H9 (cell line): ENCODE measurements at regions not wholly inside any gene's neighbourhood (a gene's known extent, or its start where the extent isn't known, plus 50 kb on each side); places are given as distances from the start of the nearest gene placed in this dataset.

Source experiments
- DNase-seq: peaks from one replicate; pipeline ENCODE4 v3.0.0-alpha.2; 2017
- H2AFZ ChIP-seq: one replicate; pipeline ENCODE4 v1.6.1; 2013; ENCODE audit warnings: mild to moderate bottlenecking, low read length, control low read depth, moderate library complexity
- H2AK5ac ChIP-seq: 2 replicates; pipeline ENCODE4 v1.6.1; 2013; ENCODE audit warnings: low read length, control low read depth, mixed read lengths; ENCODE audit not compliant: insufficient read length
- H2BK120ac ChIP-seq: one replicate; pipeline ENCODE4 v1.6.1; 2013; ENCODE audit warnings: low read depth, mild to moderate bottlenecking, low read length, control low read depth, inconsistent platforms; ENCODE audit not compliant: poor library complexity, severe bottlenecking
- H2BK12ac ChIP-seq: 2 replicates; pipeline ENCODE4 v1.6.1; 2013; ENCODE audit warnings: low read length, control low read depth, mixed read lengths, low read depth; ENCODE audit not compliant: insufficient read length
- H2BK15ac ChIP-seq: 2 replicates; pipeline ENCODE4 v1.6.1; 2013; ENCODE audit warnings: low read depth, low read length, control low read depth
- H2BK20ac ChIP-seq: one replicate; pipeline ENCODE4 v1.6.1; 2013; ENCODE audit warnings: low read depth, mild to moderate bottlenecking, low read length, control low read depth, inconsistent platforms; ENCODE audit not compliant: poor library complexity, severe bottlenecking
- H2BK5ac ChIP-seq: 2 replicates; pipeline ENCODE4 v1.6.1; 2013; ENCODE audit warnings: low read length, control low read depth, mixed read lengths; ENCODE audit not compliant: insufficient read length
- H3K14ac ChIP-seq: 2 replicates; pipeline ENCODE4 v1.6.1; 2013; ENCODE audit warnings: low read length, control low read depth; ENCODE audit not compliant: insufficient read depth
- H3K18ac ChIP-seq: 2 replicates; pipeline ENCODE4 v1.6.1; 2013; ENCODE audit warnings: low read depth, mild to moderate bottlenecking, mixed read lengths, low read length, control low read depth; ENCODE audit not compliant: insufficient read length
- H3K23ac ChIP-seq: 2 replicates; pipeline ENCODE4 v1.6.1; 2013; ENCODE audit warnings: low read length, control low read depth, mixed read lengths, low read depth; ENCODE audit not compliant: insufficient read length
- H3K23me2 ChIP-seq: 2 replicates; pipeline ENCODE4 v1.6.1; 2013; ENCODE audit warnings: low read depth, mild to moderate bottlenecking, mixed read lengths, low read length, control low read depth; ENCODE audit not compliant: insufficient read length, poor library complexity, severe bottlenecking
- H3K27ac ChIP-seq: 2 replicates; pipeline ENCODE4 v1.5.1; 2013; ENCODE audit warnings: low read length, control low read depth, mixed read lengths, low read depth; ENCODE audit not compliant: insufficient read length
- H3K27me3 ChIP-seq: 2 replicates; pipeline ENCODE4 v1.6.1; 2013; ENCODE audit warnings: low read length, control low read depth, inconsistent platforms; ENCODE audit not compliant: insufficient read depth
- H3K4ac ChIP-seq: 2 replicates; pipeline ENCODE4 v1.6.1; 2013; ENCODE audit warnings: low read depth, mild to moderate bottlenecking, control low read depth, inconsistent platforms, low read length, moderate library complexity
- H3K4me1 ChIP-seq: 2 replicates; pipeline ENCODE4 v1.6.1; 2013; ENCODE audit warnings: low read length, control low read depth, inconsistent platforms; ENCODE audit not compliant: insufficient read depth
- H3K4me2 ChIP-seq: 2 replicates; pipeline ENCODE4 v1.6.1; 2013; ENCODE audit warnings: low read length, control low read depth, mixed read lengths; ENCODE audit not compliant: insufficient read length, insufficient read depth
- H3K56ac ChIP-seq: 2 replicates; pipeline ENCODE4 v1.6.1; 2013; ENCODE audit warnings: low read depth, mild to moderate bottlenecking, mixed read lengths, low read length, control low read depth; ENCODE audit not compliant: insufficient read length
- H3K79me1 ChIP-seq: 2 replicates; pipeline ENCODE4 v1.6.1; 2013; ENCODE audit warnings: low read depth, mild to moderate bottlenecking, moderate library complexity, low read length, control low read depth, inconsistent platforms; ENCODE audit not compliant: insufficient read depth, poor library complexity, severe bottlenecking
- H3K79me2 ChIP-seq: 2 replicates; pipeline ENCODE4 v1.6.1; 2013; ENCODE audit warnings: low read length, control low read depth, inconsistent platforms; ENCODE audit not compliant: insufficient read depth
- H3K9ac ChIP-seq: 2 replicates; pipeline ENCODE4 v1.6.1; 2013; ENCODE audit warnings: low read length, control low read depth, mixed read lengths; ENCODE audit not compliant: insufficient read length; ENCODE audit errors: extremely low read depth
- H3K9me3 ChIP-seq: one replicate; pipeline ENCODE4 v1.6.1; 2013; ENCODE audit warnings: low read depth, low read length, inconsistent platforms; ENCODE audit not compliant: control insufficient read depth
- H3T11ph ChIP-seq: one replicate; pipeline ENCODE4 v1.6.1; 2013; ENCODE audit warnings: mild to moderate bottlenecking, low read length, control low read depth, inconsistent platforms
- H4K20me1 ChIP-seq: one replicate; pipeline ENCODE4 v1.6.1; 2013; ENCODE audit not compliant: control insufficient read depth, insufficient read length, insufficient read depth
- H4K5ac ChIP-seq: 2 replicates; pipeline ENCODE4 v1.6.1; 2013; ENCODE audit warnings: low read depth, mild to moderate bottlenecking, mixed read lengths, low read length, control low read depth; ENCODE audit not compliant: insufficient read length
- H4K8ac ChIP-seq: replicated peaks from 2 replicates; pipeline ENCODE4 v1.6.1; 2013; ENCODE audit warnings: low read length, control low read depth, mixed read lengths, low read depth; ENCODE audit not compliant: insufficient read length
- H4K91ac ChIP-seq: 2 replicates; pipeline ENCODE4 v1.6.1; 2013; ENCODE audit warnings: low read depth, mild to moderate bottlenecking, moderate library complexity, mixed read lengths, low read length, control low read depth; ENCODE audit not compliant: insufficient read length
- H3K27ac Mint-ChIP-seq, 3 experiments: 2 replicates in 2 of 3; 3 replicates in 1 of 3; pipeline ENCODE4 v1.8.0; 2020 to 2021; ENCODE audit warnings: mixed read lengths in 3 of 3, mild to moderate bottlenecking in 1 of 3, moderate library complexity in 1 of 3
- H3K27me3 Mint-ChIP-seq: 2 replicates; pipeline ENCODE4 v1.8.0; 2021; ENCODE audit warnings: low read depth, mild to moderate bottlenecking, moderate library complexity, mixed read lengths
- H3K36me3 Mint-ChIP-seq, 3 experiments: 2 replicates in 2 of 3; 3 replicates in 1 of 3; pipeline ENCODE4 v1.8.0; 2020 to 2021; ENCODE audit warnings: low read depth in 3 of 3, mixed read lengths in 3 of 3; ENCODE audit not compliant: insufficient read depth in 1 of 3
- H3K4me1 Mint-ChIP-seq, 2 experiments: 2 replicates each; pipeline ENCODE4 v1.8.0; 2020; ENCODE audit warnings: mixed read lengths in 2 of 2
- H3K4me3 Mint-ChIP-seq, 2 experiments: 2 replicates in 1 of 2; 3 replicates in 1 of 2; pipeline ENCODE4 v1.8.0; 2020 to 2021; ENCODE audit warnings: mild to moderate bottlenecking in 2 of 2, mixed read lengths in 2 of 2, moderate library complexity in 1 of 2
- H3K9me3 Mint-ChIP-seq, 2 experiments: 2 replicates in 1 of 2; 3 replicates in 1 of 2; pipeline ENCODE4 v1.8.0; 2020; ENCODE audit warnings: mild to moderate bottlenecking in 2 of 2, mixed read lengths in 2 of 2, moderate library complexity in 1 of 2
- WGBS: extraction: QIAGEN DNeasy Blood & Tissue Kit; methylation state at CpG from one replicate; pipeline ENCODE4 v1.1.7; 2013; ENCODE audit warnings: missing lambda C conversion rate, low lambda C conversion rate, mixed read lengths; ENCODE audit not compliant: insufficient read length; ENCODE audit errors: extremely low coverage; 5-methylcytosine and 5-hydroxymethylcytosine counted together
- TF ChIP-seq, protein P1 (sequence below): fragments of 200-600 bp; sonication (generic); conservative IDR thresholded peaks from 3 replicates; pipeline ENCODE4 v1.8.0; 2021; ENCODE audit warnings: antibody characterized with exemption, mild to moderate bottlenecking

DNA sequence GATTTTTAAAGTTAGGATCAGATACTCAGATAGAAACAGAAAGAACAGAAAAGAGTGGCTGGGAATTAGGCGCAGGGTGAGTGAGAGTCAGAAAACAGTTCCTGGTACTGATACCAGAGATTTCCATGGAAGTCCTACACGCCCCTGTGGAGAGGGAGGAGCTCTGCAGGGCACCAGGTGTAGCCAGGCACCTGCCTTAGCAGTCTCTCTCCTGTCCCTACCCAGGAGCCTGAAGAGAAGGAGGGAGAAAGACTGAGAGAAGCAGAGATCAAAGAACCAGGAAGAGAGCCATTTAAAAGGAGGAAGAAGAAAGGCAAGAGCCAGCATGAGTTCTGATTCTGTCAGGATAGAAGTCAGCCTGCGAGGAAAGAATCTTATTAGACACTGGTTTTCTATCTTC lies 65.0 kb downstream of the CBLN1 start:
- Histone ChIP-seq H3T11ph (no peak overlapping the region), H2AFZ (no peak overlapping the region), H3K79me2 (no peaks in the 10 kb centered on the region), H4K8ac (no peak overlapping the region), H3K56ac (no peak overlapping the region), H2BK120ac (no peak overlapping the region), H4K5ac (no peak overlapping the region), H4K91ac (no peak overlapping the region), H3K4ac (no peak overlapping the region), H4K20me1 (no peaks in the 10 kb centered on the region), H2BK12ac (no peak overlapping the region), H3K4me1 (peaks cover 8% of the 10 kb centered on the region; the same call in 1 of the 2 replicates), H3K18ac (no peak overlapping the region), H3K27ac (no peak overlapping the region), H3K23me2 (no peaks in the 10 kb centered on the region), H2BK5ac (no peak overlapping the region), H3K27me3 (no peaks in the 10 kb centered on the region), H2BK15ac (no peak overlapping the region), H3K23ac (no peak overlapping the region), H3K14ac (no peak overlapping the region), H2AK5ac (no peak overlapping the region), H3K4me2 (no peak overlapping the region), H3K9me3 (no peaks in the 10 kb centered on the region), H3K9ac (no peak overlapping the region), H2BK20ac (no peak overlapping the region), H3K79me1 (no peaks in the 10 kb centered on the region)
- Mint-ChIP-seq H3K36me3 (peaks cover 2 to 8% (median 2%) of the 10 kb centered on the region in 3 experiments; a peak in 2 of 7 replicates), H3K27me3 (peaks cover 53% of the 10 kb centered on the region), H3K9me3 (peaks cover 5 to 9% of the 10 kb centered on the region in 2 experiments; a peak in 4 of 5 replicates), H3K27ac (no peak overlapping the region; a peak in 1 of 7 replicates), H3K4me3 (no peak overlapping the region), H3K4me1 (peaks cover 42 to 58% of the 10 kb centered on the region in 2 experiments)
- DNase-seq: peak; percentile 69
- no CpG with 5 or more reads among the region's 3 CpGs for WGBS
- TF ChIP-seq, protein P1, sequence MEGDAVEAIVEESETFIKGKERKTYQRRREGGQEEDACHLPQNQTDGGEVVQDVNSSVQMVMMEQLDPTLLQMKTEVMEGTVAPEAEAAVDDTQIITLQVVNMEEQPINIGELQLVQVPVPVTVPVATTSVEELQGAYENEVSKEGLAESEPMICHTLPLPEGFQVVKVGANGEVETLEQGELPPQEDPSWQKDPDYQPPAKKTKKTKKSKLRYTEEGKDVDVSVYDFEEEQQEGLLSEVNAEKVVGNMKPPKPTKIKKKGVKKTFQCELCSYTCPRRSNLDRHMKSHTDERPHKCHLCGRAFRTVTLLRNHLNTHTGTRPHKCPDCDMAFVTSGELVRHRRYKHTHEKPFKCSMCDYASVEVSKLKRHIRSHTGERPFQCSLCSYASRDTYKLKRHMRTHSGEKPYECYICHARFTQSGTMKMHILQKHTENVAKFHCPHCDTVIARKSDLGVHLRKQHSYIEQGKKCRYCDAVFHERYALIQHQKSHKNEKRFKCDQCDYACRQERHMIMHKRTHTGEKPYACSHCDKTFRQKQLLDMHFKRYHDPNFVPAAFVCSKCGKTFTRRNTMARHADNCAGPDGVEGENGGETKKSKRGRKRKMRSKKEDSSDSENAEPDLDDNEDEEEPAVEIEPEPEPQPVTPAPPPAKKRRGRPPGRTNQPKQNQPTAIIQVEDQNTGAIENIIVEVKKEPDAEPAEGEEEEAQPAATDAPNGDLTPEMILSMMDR: no peak
